ENCODE measurements at regions not wholly inside any gene's neighbourhood (a gene's known extent, or its start where the extent isn't known, plus 50 kb on each side); places are given as distances from the start of the nearest gene placed in this dataset.

DNA sequence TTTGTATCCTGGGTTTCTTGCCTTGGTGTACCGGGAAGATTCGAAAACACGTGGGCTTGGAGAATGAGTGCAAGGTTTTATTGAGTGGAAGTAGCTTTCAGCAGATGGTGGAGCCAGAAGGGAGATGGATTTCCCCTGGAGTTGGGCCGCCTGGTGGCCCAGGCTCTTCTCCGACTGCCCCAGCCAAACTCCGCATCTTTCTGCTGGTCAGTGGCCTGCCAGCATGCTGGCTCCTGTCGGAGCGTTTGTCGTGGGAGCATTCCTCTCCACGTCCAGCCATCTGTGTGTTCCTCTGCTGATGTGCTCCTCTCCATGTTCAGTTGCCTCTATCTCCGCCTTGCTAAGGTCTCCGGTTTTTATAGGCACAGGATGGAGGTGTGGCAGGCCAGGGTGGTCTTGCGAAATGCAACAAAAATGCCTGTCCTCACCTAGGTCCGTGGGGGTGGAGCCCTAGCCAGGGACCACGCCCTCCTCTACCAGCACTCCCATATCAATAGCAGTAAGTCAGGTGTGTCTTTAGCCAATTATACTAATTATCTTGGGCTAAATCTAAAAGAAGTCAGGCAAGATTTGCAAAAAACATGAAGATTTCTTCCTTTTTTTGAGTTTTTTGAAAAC, 745.8 kb upstream of the AMOT start:
- Histone ChIP-seq H3K9ac (ENCODE audit: low read depth, low read length, poor library complexity) (no peak overlapping the region), H4K8ac (ENCODE audit: low read depth, low read length) (no peak overlapping the region), H2BK5ac (ENCODE audit: low read length) (no peak overlapping the region), H3K18ac (ENCODE audit: low read length) (no peak overlapping the region), H3K9me3 (replicated peaks in 1 of 2; ENCODE audit: control insufficient read depth in 2 of 2, insufficient read depth in 1 of 2, low read depth in 1 of 2, low read length in 2 of 2) (no peaks in the 10 kb centered on the region), H4K91ac (ENCODE audit: low read depth, low read length, poor library complexity) (no peak overlapping the region), H3K36me3 (replicated peaks in 1 of 2; ENCODE audit: control insufficient read depth in 2 of 2, insufficient read depth in 2 of 2, low read length in 2 of 2) (no peaks in the 10 kb centered on the region), H3K14ac (ENCODE audit: low read length) (no peak overlapping the region), H3K27me3 (ENCODE audit: control insufficient read depth in 3 of 3, insufficient read depth in 3 of 3, low read depth in 1 of 3, low read length in 3 of 3) (peaks cover 0 to 3% (median 0%) of the 10 kb centered on the region in 3 experiments), H2BK12ac (ENCODE audit: low read length) (no peak overlapping the region), H3K79me1 (ENCODE audit: low read depth, low read length) (no peaks in the 10 kb centered on the region), H2AFZ (ENCODE audit: low read length) (no peak overlapping the region), H2AK5ac (ENCODE audit: low read depth, low read length) (no peak overlapping the region), H3K23ac (ENCODE audit: low read depth, low read length, poor library complexity) (no peak overlapping the region), H3K27ac (replicated peaks; ENCODE audit: low read length) (no peak overlapping the region), H3K4me2 (ENCODE audit: insufficient read depth, low read length, poor library complexity, severe bottlenecking) (no peak overlapping the region), H2BK15ac (ENCODE audit: low read length) (no peak overlapping the region), H3K4me3 (ENCODE audit: low read length in 2 of 2) (no peak overlapping the region), H3K4ac (ENCODE audit: low read length) (no peak overlapping the region), H3K4me1 (ENCODE audit: control insufficient read depth in 2 of 2, insufficient read depth in 1 of 2, low read depth in 1 of 2, low read length in 2 of 2) (no peaks in the 10 kb centered on the region), H2BK120ac (ENCODE audit: low read depth, low read length) (no peak overlapping the region)
- no CpG with 5 or more reads among the region's 15 CpGs for WGBS, 2 donors (ENCODE audit: extremely low coverage in 2 of 2, insufficient read length in 2 of 2, insufficient replicate concordance in 1 of 2)
- DNase-seq (ENCODE audit: low spot score) = no peak

DNA sequence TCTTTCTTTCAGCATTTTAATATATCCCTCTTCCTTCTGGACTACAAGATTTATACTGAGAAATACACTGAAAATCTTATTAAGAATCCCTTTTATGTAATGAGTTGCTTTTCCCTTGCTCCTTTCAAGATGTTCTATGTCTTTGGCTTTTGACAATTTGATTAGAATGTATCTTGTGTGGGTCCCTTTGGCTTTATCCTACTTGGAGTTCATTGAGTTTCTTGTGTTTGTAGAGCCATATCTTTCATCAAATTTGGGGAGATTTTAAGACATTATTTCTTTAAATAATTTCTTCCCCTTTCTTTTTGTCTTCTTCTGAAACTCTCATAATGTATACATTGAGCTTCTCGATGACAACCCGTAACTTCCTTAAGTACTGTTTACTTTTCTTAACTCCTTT, 739.9 kb upstream of the AMOT start:
- Histone ChIP-seq H3K4me1 (ENCODE audit: control insufficient read depth in 2 of 2, insufficient read depth in 1 of 2, low read depth in 1 of 2, low read length in 2 of 2) (no peaks in the 10 kb centered on the region), H2BK120ac (ENCODE audit: low read depth, low read length) (no peak overlapping the region), H4K8ac (ENCODE audit: low read depth, low read length) (no peak overlapping the region), H3K27me3 (ENCODE audit: control insufficient read depth in 3 of 3, insufficient read depth in 3 of 3, low read depth in 1 of 3, low read length in 3 of 3) (peaks cover 0 to 3% (median 0%) of the 10 kb centered on the region in 3 experiments), H2BK12ac (ENCODE audit: low read length) (no peak overlapping the region), H2AK5ac (ENCODE audit: low read depth, low read length) (no peak overlapping the region), H3K9ac (ENCODE audit: low read depth, low read length, poor library complexity) (no peak overlapping the region), H2AFZ (ENCODE audit: low read length) (no peak overlapping the region), H3K9me3 (replicated peaks in 1 of 2; ENCODE audit: control insufficient read depth in 2 of 2, insufficient read depth in 1 of 2, low read depth in 1 of 2, low read length in 2 of 2) (no peaks in the 10 kb centered on the region), H3K79me1 (ENCODE audit: low read depth, low read length) (no peaks in the 10 kb centered on the region), H3K4me2 (ENCODE audit: insufficient read depth, low read length, poor library complexity, severe bottlenecking) (no peak overlapping the region), H3K14ac (ENCODE audit: low read length) (no peak overlapping the region), H2BK15ac (ENCODE audit: low read length) (no peak overlapping the region), H3K4ac (ENCODE audit: low read length) (no peak overlapping the region), H3K23ac (ENCODE audit: low read depth, low read length, poor library complexity) (no peak overlapping the region), H3K4me3 (ENCODE audit: low read length in 2 of 2) (no peak overlapping the region), H3K18ac (ENCODE audit: low read length) (no peak overlapping the region), H3K36me3 (replicated peaks in 1 of 2; ENCODE audit: control insufficient read depth in 2 of 2, insufficient read depth in 2 of 2, low read length in 2 of 2) (no peaks in the 10 kb centered on the region), H3K27ac (replicated peaks; ENCODE audit: low read length) (no peak overlapping the region), H4K91ac (ENCODE audit: low read depth, low read length, poor library complexity) (no peak overlapping the region), H2BK5ac (ENCODE audit: low read length) (no peak overlapping the region)
- WGBS, 2 donors (ENCODE audit: extremely low coverage in 2 of 2, insufficient read length in 2 of 2, insufficient replicate concordance in 1 of 2) = no CpG with 5 or more reads among the region's 2 CpGs
- no peak for DNase-seq (ENCODE audit: low spot score)

DNA sequence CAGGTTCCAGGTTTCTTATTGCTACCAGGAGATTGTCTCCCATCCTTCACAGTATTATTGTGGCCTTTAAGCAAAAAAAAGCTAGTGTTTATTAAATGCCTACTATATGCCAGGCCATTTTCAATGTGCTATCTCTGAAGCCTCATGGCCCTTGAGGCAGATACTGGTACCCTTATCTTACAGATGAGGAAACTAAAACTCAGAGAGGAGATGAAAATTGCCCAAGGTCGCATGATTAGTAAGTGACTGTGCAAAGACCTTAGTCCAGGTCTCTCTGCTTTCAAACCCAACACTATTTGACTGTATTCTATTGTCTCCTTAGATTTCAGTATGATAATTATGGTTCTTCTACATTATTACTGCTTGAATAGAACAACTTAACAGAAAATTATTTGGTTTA, 717.9 kb upstream of the AMOT start:
- Histone ChIP-seq H3K14ac (ENCODE audit: low read length) (no peak overlapping the region), H3K18ac (ENCODE audit: low read length) (no peak overlapping the region), H3K9ac (ENCODE audit: low read depth, low read length, poor library complexity) (no peak overlapping the region), H2BK5ac (ENCODE audit: low read length) (no peak overlapping the region), H3K9me3 (replicated peaks in 1 of 2; ENCODE audit: control insufficient read depth in 2 of 2, insufficient read depth in 1 of 2, low read depth in 1 of 2, low read length in 2 of 2) (no peaks in the 10 kb centered on the region), H3K4me3 (ENCODE audit: low read length in 2 of 2) (no peak overlapping the region), H3K36me3 (replicated peaks in 1 of 2; ENCODE audit: control insufficient read depth in 2 of 2, insufficient read depth in 2 of 2, low read length in 2 of 2) (no peaks in the 10 kb centered on the region), H3K23ac (ENCODE audit: low read depth, low read length, poor library complexity) (no peak overlapping the region), H2AK5ac (ENCODE audit: low read depth, low read length) (no peak overlapping the region), H4K91ac (ENCODE audit: low read depth, low read length, poor library complexity) (no peak overlapping the region), H2AFZ (ENCODE audit: low read length) (no peak overlapping the region), H3K27me3 (ENCODE audit: control insufficient read depth in 3 of 3, insufficient read depth in 3 of 3, low read depth in 1 of 3, low read length in 3 of 3) (no peaks in the 10 kb centered on the region), H3K4me2 (ENCODE audit: insufficient read depth, low read length, poor library complexity, severe bottlenecking) (no peak overlapping the region), H4K8ac (ENCODE audit: low read depth, low read length) (no peak overlapping the region), H3K4me1 (ENCODE audit: control insufficient read depth in 2 of 2, insufficient read depth in 1 of 2, low read depth in 1 of 2, low read length in 2 of 2) (no peaks in the 10 kb centered on the region), H3K79me1 (ENCODE audit: low read depth, low read length) (no peaks in the 10 kb centered on the region), H2BK120ac (ENCODE audit: low read depth, low read length) (no peak overlapping the region), H2BK15ac (ENCODE audit: low read length) (no peak overlapping the region), H3K4ac (ENCODE audit: low read length) (no peak overlapping the region), H3K27ac (replicated peaks; ENCODE audit: low read length) (no peak overlapping the region), H2BK12ac (ENCODE audit: low read length) (no peak overlapping the region)
- DNase-seq (ENCODE audit: low spot score) = no peak
- WGBS, 2 donors (ENCODE audit: extremely low coverage in 2 of 2, insufficient read length in 2 of 2, insufficient replicate concordance in 1 of 2) = no CpG with 5 or more reads among the region's 1 CpG

DNA sequence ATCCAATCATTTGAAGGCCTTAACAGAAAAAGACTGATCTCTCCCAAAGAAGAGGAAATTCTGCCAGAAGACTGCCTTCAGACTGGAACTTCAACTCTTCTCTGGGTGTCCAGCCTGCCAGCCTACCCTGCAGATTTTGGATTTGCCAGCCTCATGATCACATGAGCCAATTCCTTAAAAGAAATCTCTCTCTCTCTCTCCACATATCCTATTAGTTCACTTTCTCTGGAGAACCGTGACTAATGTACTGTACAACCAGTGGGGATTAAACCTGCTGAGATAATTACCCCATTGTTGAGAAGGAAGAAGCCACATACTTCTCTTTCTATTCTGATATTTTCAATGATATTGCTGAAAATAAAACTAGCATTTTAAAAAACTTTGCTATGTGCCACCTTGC, 711.3 kb upstream of the AMOT start:
- Histone ChIP-seq H2BK5ac (ENCODE audit: low read length) (no peak overlapping the region), H3K27ac (replicated peaks; ENCODE audit: low read length) (no peak overlapping the region), H2BK15ac (ENCODE audit: low read length) (no peak overlapping the region), H3K4me3 (ENCODE audit: low read length in 2 of 2) (no peak overlapping the region), H3K18ac (ENCODE audit: low read length) (no peak overlapping the region), H3K9ac (ENCODE audit: low read depth, low read length, poor library complexity) (no peak overlapping the region), H3K9me3 (replicated peaks in 1 of 2; ENCODE audit: control insufficient read depth in 2 of 2, insufficient read depth in 1 of 2, low read depth in 1 of 2, low read length in 2 of 2) (no peaks in the 10 kb centered on the region), H2AFZ (ENCODE audit: low read length) (no peak overlapping the region), H3K4ac (ENCODE audit: low read length) (no peak overlapping the region), H3K36me3 (replicated peaks in 1 of 2; ENCODE audit: control insufficient read depth in 2 of 2, insufficient read depth in 2 of 2, low read length in 2 of 2) (no peaks in the 10 kb centered on the region), H3K14ac (ENCODE audit: low read length) (no peak overlapping the region), H3K4me2 (ENCODE audit: insufficient read depth, low read length, poor library complexity, severe bottlenecking) (no peak overlapping the region), H3K23ac (ENCODE audit: low read depth, low read length, poor library complexity) (no peak overlapping the region), H4K8ac (ENCODE audit: low read depth, low read length) (no peak overlapping the region), H2BK12ac (ENCODE audit: low read length) (no peak overlapping the region), H3K4me1 (ENCODE audit: control insufficient read depth in 2 of 2, insufficient read depth in 1 of 2, low read depth in 1 of 2, low read length in 2 of 2) (peaks cover 0 to 5% of the 10 kb centered on the region in 2 donors), H2AK5ac (ENCODE audit: low read depth, low read length) (no peak overlapping the region), H3K27me3 (ENCODE audit: control insufficient read depth in 3 of 3, insufficient read depth in 3 of 3, low read depth in 1 of 3, low read length in 3 of 3) (peaks cover 0 to 5% (median 0%) of the 10 kb centered on the region in 3 experiments), H2BK120ac (ENCODE audit: low read depth, low read length) (no peak overlapping the region), H4K91ac (ENCODE audit: low read depth, low read length, poor library complexity) (no peak overlapping the region), H3K79me1 (ENCODE audit: low read depth, low read length) (no peaks in the 10 kb centered on the region)
- DNase-seq (ENCODE audit: low spot score) = no peak
- WGBS, 2 donors (ENCODE audit: extremely low coverage in 2 of 2, insufficient read length in 2 of 2, insufficient replicate concordance in 1 of 2) = no CpG with 5 or more reads among the region's 1 CpG

All from neuronal stem cell (in vitro differentiated cells).